K562 (cell line): ENCODE measurements at regions not wholly inside any gene's neighbourhood (a gene's known extent, or its start where the extent isn't known, plus 50 kb on each side); places are given as distances from the start of the nearest gene placed in this dataset.

ENCODE experiments used
- ARID1B ChIP-seq: fragments of 450-650 bp; IDR thresholded peaks from 2 replicates; pipeline ENCODE4 v1.6.1; 2016; ENCODE audit warnings: antibody characterized with exemption, mild to moderate bottlenecking, inconsistent platforms
- BRD4 ChIP-seq: fragments of 200-600 bp; sonication (generic); IDR thresholded peaks from 2 replicates; pipeline ENCODE4 v1.6.1; 2017; ENCODE audit warnings: inconsistent platforms
- CEBPZ ChIP-seq: fragments of 150-350 bp; IDR thresholded peaks from 2 replicates; pipeline ENCODE4 v1.6.1; 2014; ENCODE audit warnings: low read depth, mild to moderate bottlenecking, low read length, borderline replicate concordance
- CTBP1 ChIP-seq: fragments of 450-650 bp; IDR thresholded peaks from 2 replicates; pipeline ENCODE4 v1.6.1; 2016; ENCODE audit warnings: borderline replicate concordance
- MAZ ChIP-seq, 2 experiments: fragments of 450-650 bp in 1 of 2; sonication (generic) in 1 of 2; formaldehyde crosslinking; IDR thresholded peaks in 1 of 2; conservative IDR thresholded peaks in 1 of 2; 2 replicates each; pipeline versions ENCODE4 v1.4.0 to v1.5.0; 2020; ENCODE audit warnings: mild to moderate bottlenecking in 1 of 2, missing genetic modification reagents in 1 of 2
- MEIS2 ChIP-seq: fragments of 450-650 bp; IDR thresholded peaks from 2 replicates; pipeline ENCODE4 v1.6.1; 2014; ENCODE audit warnings: mild to moderate bottlenecking; ENCODE audit not compliant: partially characterized antibody
- NFXL1 ChIP-seq: fragments of 450-650 bp; formaldehyde crosslinking; IDR thresholded peaks from 2 replicates; pipeline ENCODE4 v1.4.0; 2021; ENCODE audit warnings: mild to moderate bottlenecking
- PBX2 ChIP-seq, 2 experiments: IDR thresholded peaks in 1 of 2; conservative IDR thresholded peaks in 1 of 2; 2 replicates each; pipeline ENCODE4 v1.6.1; 2016; ENCODE audit warnings: low read depth in 2 of 2, mild to moderate bottlenecking in 1 of 2, missing compliant biosample characterization in 1 of 2, missing genetic modification characterization in 1 of 2, moderate library complexity in 1 of 2
- RNF2 ChIP-seq: sonication (generic); IDR thresholded peaks from 2 replicates; pipeline ENCODE4 v1.6.1; 2016
- RREB1 ChIP-seq: fragments of 250-450 bp; sonication (Bioruptor Pico); IDR thresholded peaks from 2 replicates; pipeline ENCODE4 v1.4.0; 2020
- SMAD4 ChIP-seq: fragments of 250-450 bp; sonication (Bioruptor Pico); conservative IDR thresholded peaks from 2 replicates; pipeline ENCODE4 v1.8.0; 2021; ENCODE audit warnings: inconsistent platforms, mild to moderate bottlenecking, moderate library complexity
- TCF7 ChIP-seq: sonication (generic); IDR thresholded peaks from 2 replicates; pipeline ENCODE4 v1.6.1; 2016; ENCODE audit warnings: antibody characterized with exemption, borderline replicate concordance
- TEAD1 ChIP-seq, 2 experiments: fragments of 450-650 bp in 1 of 2; sonication (generic) in 1 of 2; formaldehyde crosslinking; IDR thresholded peaks; 2 replicates each; pipeline versions ENCODE4 v1.4.0 to v1.8.0; 2020 to 2022; ENCODE audit warnings: mild to moderate bottlenecking in 2 of 2, missing genetic modification reagents in 1 of 2
- ZNF239 ChIP-seq: fragments of 250-450 bp; sonication (Bioruptor Pico); IDR thresholded peaks from 2 replicates; pipeline ENCODE4 v1.4.0; 2020; ENCODE audit warnings: mild to moderate bottlenecking
- ZNF583 ChIP-seq: fragments of 250-450 bp; sonication (Bioruptor Pico); IDR thresholded peaks from 2 replicates; pipeline ENCODE4 v1.4.0; 2020
- ZNF79 ChIP-seq: fragments of 250-450 bp; sonication (Bioruptor Pico); IDR thresholded peaks from 2 replicates; pipeline ENCODE4 v1.4.0; 2020; ENCODE audit warnings: low read depth, mild to moderate bottlenecking, moderate library complexity

- TF ChIP-seq CEBPZ (no peak), MAZ (CRISPR knock-in tag; conservative IDR thresholded peaks at IDR 0.05 in 1 of 2, IDR thresholded peaks at IDR 0.05 in 1 of 2) (0 out of 4 replicates have a peak, but pooled peaks of 1 of the 2 experiments have one; percentile 16), ZNF79 (CRISPR knock-in tag) (0 out of 2 replicates have a peak, but pooled peaks have one; percentile 6), MEIS2 (peak; percentile 58), ARID1B (peak; percentile 49; the same call in 1 of the 2 replicates), ZNF239 (CRISPR knock-in tag) (peak; percentile 47), TEAD1 (CRISPR knock-in tag; IDR thresholded peaks at IDR 0.05) (0 out of 4 replicates have a peak, but pooled peaks of 1 of the 2 experiments have one; percentile 63), ZNF583 (CRISPR knock-in tag) (peak; percentile 32; the same call in 1 of the 2 replicates), PBX2 (CRISPR knock-in tag; IDR thresholded peaks at IDR 0.05; ENCODE audit: low read depth) (no peak), PBX2 (tag; conservative IDR thresholded peaks at IDR 0.05; ENCODE audit: low read depth) (peak; percentile 41; the same call in 1 of the 2 replicates), BRD4 (0 out of 2 replicates have a peak, but pooled peaks have one; percentile 10), SMAD4 (CRISPR knock-in tag) (peak; percentile 49; the same call in 1 of the 2 replicates), NFXL1 (CRISPR knock-in tag) (no peak), RREB1 (CRISPR knock-in tag) (no peak; the same call in 1 of the 2 replicates), TCF7 (no peak), RNF2 (peak; percentile 77; the same call in 1 of the 2 replicates), CTBP1 (peak; percentile 27; the same call in 1 of the 2 replicates)
Observed at GRCh38 chr1:157404063-157404501, 148.2 kb downstream of the FCRL5 start (continued).
